ENCODE measurements at regions not wholly inside any gene's neighbourhood (a gene's known extent, or its start where the extent isn't known, plus 50 kb on each side); places are given as distances from the start of the nearest gene placed in this dataset.
"Not testable (repeated sequence)": the region's sequence is repeated elsewhere in the genome, so short reads cannot be mapped to it uniquely, and the experiment has no call there.

- DNase-seq: peak; percentile 39
These were observed 121.6 kb upstream of the LGSN start for GRCh38 chr6:63441266-63441956.

- DNase-seq: no peak
These were observed 123.1 kb upstream of the LGSN start for GRCh38 chr6:63442870-63443269.

- DNase-seq: no peak
These were observed 125.0 kb upstream of the LGSN start for GRCh38 chr6:63444768-63445167.

- DNase-seq: no peak
These were observed 125.9 kb upstream of the LOC128125822 start for GRCh38 chr6:63446405-63446804.

- DNase-seq: no peak
These were observed 125.1 kb upstream of the LOC128125822 start for GRCh38 chr6:63447134-63447533.

GRCh38 chr6:63448229-63448628, 124.1 kb upstream of the LOC128125822 start:
- DNase-seq: no peak

- DNase-seq: no peak
These were observed 122.6 kb upstream of the LOC128125822 start for GRCh38 chr6:63449714-63450113.

GRCh38 chr6:63451238-63451637, 121.0 kb upstream of the LOC128125822 start:
- no peak for DNase-seq

- no peak for DNase-seq
These were observed 120.2 kb upstream of the LOC128125822 start for GRCh38 chr6:63452125-63452524.

GRCh38 chr6:63456734-63457133, 115.5 kb upstream of the LOC128125822 start:
- no peak for DNase-seq

GRCh38 chr6:63458480-63459115, 113.7 kb upstream of the LOC128125822 start:
- no peak for DNase-seq

- DNase-seq: no peak
These were observed 112.5 kb upstream of the LOC128125822 start for GRCh38 chr6:63459814-63460213.

GRCh38 chr6:63460971-63461370, 111.3 kb upstream of the LOC128125822 start:
- no peak for DNase-seq

- no peak for DNase-seq
These were observed 108.2 kb upstream of the LOC128125822 start for GRCh38 chr6:63464060-63464459.

- no peak for DNase-seq
These were observed 106.5 kb upstream of the LOC128125822 start for GRCh38 chr6:63465750-63466149.

- DNase-seq: no peak
These were observed 106.0 kb upstream of the LOC128125822 start for GRCh38 chr6:63466242-63466733.

GRCh38 chr6:63467247-63467954, 104.9 kb upstream of the LOC128125822 start:
- no peak for DNase-seq

GRCh38 chr6:63471145-63471544, 101.1 kb upstream of the LOC128125822 start:
- not testable (repeated sequence) for DNase-seq

GRCh38 chr6:63471654-63472053, 100.6 kb upstream of the LOC128125822 start:
- DNase-seq: no peak

GRCh38 chr6:63475707-63476106, 96.6 kb upstream of the LOC128125822 start:
- no peak for DNase-seq

GRCh38 chr6:63476302-63476701, 96.0 kb upstream of the LOC128125822 start:
- DNase-seq: no peak

GRCh38 chr6:63477422-63478040, 94.7 kb upstream of the LOC128125822 start:
- DNase-seq: no peak

- DNase-seq: no peak
These were observed 93.5 kb upstream of the LOC128125822 start for GRCh38 chr6:63478734-63479133.

Data from DMS79 (cell line).